ENCODE measurements at regions not wholly inside any gene's neighbourhood (a gene's known extent, or its start where the extent isn't known, plus 50 kb on each side); places are given as distances from the start of the nearest gene placed in this dataset.

- TF ChIP-seq CTCF (conservative IDR thresholded peaks at IDR 0.05; ENCODE audit: low read depth, low read length), result no peak
- H3K4me3 ChIP-seq (ENCODE audit: low read depth, low read length), result no peak overlapping the region
- DNase-seq (ENCODE audit: low read depth), result no peak
Measured at GRCh38 chr7:15836041-15836440, 149.6 kb upstream of the MEOX2 start.

- no peak for DNase-seq (ENCODE audit: low read depth)
- H3K4me3 ChIP-seq (ENCODE audit: low read depth, low read length), result no peak overlapping the region
- TF ChIP-seq CTCF (conservative IDR thresholded peaks at IDR 0.05; ENCODE audit: low read depth, low read length), result no peak
Measured at GRCh38 chr7:15834446-15834845, 148.0 kb upstream of the MEOX2 start.

- TF ChIP-seq CTCF (conservative IDR thresholded peaks at IDR 0.05; ENCODE audit: low read depth, low read length), result no peak
- H3K4me3 ChIP-seq (ENCODE audit: low read depth, low read length), result no peak overlapping the region
- no peak for DNase-seq (ENCODE audit: low read depth)
Measured at GRCh38 chr7:15832996-15833395, 146.5 kb upstream of the MEOX2 start.

- H3K4me3 ChIP-seq (ENCODE audit: low read depth, low read length), result no peak overlapping the region
- DNase-seq (ENCODE audit: low read depth), result no peak
- no peak for TF ChIP-seq CTCF (conservative IDR thresholded peaks at IDR 0.05; ENCODE audit: low read depth, low read length)
Measured at GRCh38 chr7:15831606-15832005, 145.1 kb upstream of the MEOX2 start.

- TF ChIP-seq CTCF (conservative IDR thresholded peaks at IDR 0.05; ENCODE audit: low read depth, low read length), result no peak
- H3K4me3 ChIP-seq (ENCODE audit: low read depth, low read length), result no peak overlapping the region
- no peak for DNase-seq (ENCODE audit: low read depth)
Measured at GRCh38 chr7:15829691-15830090, 143.2 kb upstream of the MEOX2 start.

GRCh38 chr7:15828881-15829280 lies 142.4 kb upstream of the MEOX2 start:
- no peak for DNase-seq (ENCODE audit: low read depth)
- H3K4me3 ChIP-seq (ENCODE audit: low read depth, low read length), result no peak overlapping the region
- TF ChIP-seq CTCF (conservative IDR thresholded peaks at IDR 0.05; ENCODE audit: low read depth, low read length), result no peak

- no peak for TF ChIP-seq CTCF (conservative IDR thresholded peaks at IDR 0.05; ENCODE audit: low read depth, low read length)
- no peak for DNase-seq (ENCODE audit: low read depth)
- no peak overlapping the region for H3K4me3 ChIP-seq (ENCODE audit: low read depth, low read length)
Measured at GRCh38 chr7:15821484-15822427, 135.3 kb upstream of the MEOX2 start.
